ENCODE measurements at regions not wholly inside any gene's neighbourhood (a gene's known extent, or its start where the extent isn't known, plus 50 kb on each side); places are given as distances from the start of the nearest gene placed in this dataset.

- intact Hi-C loops (cut with DNase I): no loop called here
- Histone ChIP-seq H3K4me3 (no peak overlapping the region), H3K27me3 (no peaks in the 10 kb centered on the region), H3K9me3 (no peaks in the 10 kb centered on the region), H3K4me1 (no peaks in the 10 kb centered on the region), H3K27ac (no peak overlapping the region), H3K36me3 (no peaks in the 10 kb centered on the region)
- TF ChIP-seq CTCF (IDR thresholded peaks at IDR 0.05): no peak
- no peak for DNase-seq (ENCODE audit: low spot score in 2 of 2)
Measured at GRCh38 chr6:148211777-148212324, 130.8 kb upstream of the SASH1 start.

GRCh38 chr6:148212366-148212765, 130.3 kb upstream of the SASH1 start:
- no peaks in the 10 kb centered on the region for H3K36me3 ChIP-seq
- H3K4me1 ChIP-seq: no peaks in the 10 kb centered on the region
- H3K4me3 ChIP-seq: no peak overlapping the region
- H3K27me3 ChIP-seq: no peaks in the 10 kb centered on the region
- TF ChIP-seq CTCF (IDR thresholded peaks at IDR 0.05): no peak
- no peaks in the 10 kb centered on the region for H3K9me3 ChIP-seq
- intact Hi-C loops (cut with DNase I): no loop called here
- DNase-seq (ENCODE audit: low spot score in 2 of 2): no peak
- H3K27ac ChIP-seq: no peak overlapping the region

- intact Hi-C loops (cut with DNase I): no loop called here
- Histone ChIP-seq H3K36me3 (no peaks in the 10 kb centered on the region), H3K27ac (no peak overlapping the region), H3K27me3 (no peaks in the 10 kb centered on the region), H3K9me3 (no peaks in the 10 kb centered on the region), H3K4me3 (no peak overlapping the region), H3K4me1 (peaks cover 0 to under 1% of the 10 kb centered on the region in 2 donors)
- DNase-seq (ENCODE audit: low spot score in 2 of 2): no peak
- TF ChIP-seq CTCF (IDR thresholded peaks at IDR 0.05): no peak
Measured at GRCh38 chr6:148213366-148213765, 129.3 kb upstream of the SASH1 start.

- H3K36me3 ChIP-seq: no peaks in the 10 kb centered on the region
- intact Hi-C loops (cut with DNase I): no loop called here
- H3K27me3 ChIP-seq: no peaks in the 10 kb centered on the region
- H3K4me3 ChIP-seq: no peak overlapping the region
- H3K27ac ChIP-seq: no peak overlapping the region
- peaks cover 0 to 5% of the 10 kb centered on the region in 2 donors for H3K4me1 ChIP-seq
- DNase-seq (ENCODE audit: low spot score in 2 of 2): no peak
- no peaks in the 10 kb centered on the region for H3K9me3 ChIP-seq
- no peak for TF ChIP-seq CTCF (IDR thresholded peaks at IDR 0.05)
Measured at GRCh38 chr6:148214667-148215066, 128.0 kb upstream of the SASH1 start.

- Histone ChIP-seq H3K9me3 (no peaks in the 10 kb centered on the region), H3K27ac (no peak overlapping the region), H3K4me3 (no peak overlapping the region), H3K27me3 (no peaks in the 10 kb centered on the region), H3K4me1 (peaks cover 0 to 5% of the 10 kb centered on the region in 2 donors), H3K36me3 (no peaks in the 10 kb centered on the region)
- no peak for DNase-seq (ENCODE audit: low spot score in 2 of 2)
- intact Hi-C loops (cut with DNase I): no loop called here
- TF ChIP-seq CTCF (IDR thresholded peaks at IDR 0.05): no peak
Measured at GRCh38 chr6:148217051-148217450, 125.6 kb upstream of the SASH1 start.

- intact Hi-C loops (cut with DNase I): no loop called here
- peaks cover 0 to 5% of the 10 kb centered on the region in 2 donors for H3K4me1 ChIP-seq
- no peaks in the 10 kb centered on the region for H3K9me3 ChIP-seq
- TF ChIP-seq CTCF (IDR thresholded peaks at IDR 0.05): no peak
- no peak overlapping the region for H3K4me3 ChIP-seq
- H3K36me3 ChIP-seq: no peaks in the 10 kb centered on the region
- H3K27ac ChIP-seq: peak overlapping the region in 1 of 2 donors; percentile 6
- H3K27me3 ChIP-seq: no peaks in the 10 kb centered on the region
- DNase-seq (ENCODE audit: low spot score in 2 of 2): no peak
Measured at GRCh38 chr6:148217921-148218320, 124.7 kb upstream of the SASH1 start.

All from ascending aorta (tissue), 2 donors.